ENCODE measurements at regions not wholly inside any gene's neighbourhood (a gene's known extent, or its start where the extent isn't known, plus 50 kb on each side); places are given as distances from the start of the nearest gene placed in this dataset.

GRCh38 chr7:118110178-118110925 lies 73.6 kb upstream of the LSM8 start:
- TF ChIP-seq CTCF (optimal IDR thresholded peaks at IDR 0.05 in 1 of 3, IDR thresholded peaks at IDR 0.05 in 1 of 3, conservative IDR thresholded peaks at IDR 0.05 in 1 of 3; ENCODE audit: extremely low read depth in 1 of 3, insufficient read depth in 2 of 3, low read length in 3 of 3) (no peak), EZH2 (IDR thresholded peaks at IDR 0.05; ENCODE audit: low read length) (no peak)

All from keratinocyte (primary cell).